Colon (tissue), 2 donors: ENCODE measurements at regions not wholly inside any gene's neighbourhood (a gene's known extent, or its start where the extent isn't known, plus 50 kb on each side); places are given as distances from the start of the nearest gene placed in this dataset.

Experiments used
- FAIRE-seq: peaks from 2 replicates; lab custom pipeline; 2012; peaks lifted over from hg19 to GRCh38; lab: Jason Lieb, UNC
- donor health status: control.
- donor health status: control.

GRCh38 chr5:124463851-124464250 is 282.6 kb downstream of the ZNF608 start:
- FAIRE-seq: no peak

- no peak for FAIRE-seq
Measured at GRCh38 chr5:124462751-124463150, 283.7 kb downstream of the ZNF608 start.

- FAIRE-seq: no peak
Measured at GRCh38 chr5:124461941-124462340, 284.5 kb downstream of the ZNF608 start.

- no peak for FAIRE-seq
Measured at GRCh38 chr5:124461157-124461556, 285.3 kb downstream of the ZNF608 start.

- FAIRE-seq: no peak
Measured at GRCh38 chr5:124460642-124461041, 285.8 kb downstream of the ZNF608 start.

- FAIRE-seq: no peak
Measured at GRCh38 chr5:124459984-124460383, 286.5 kb downstream of the ZNF608 start.

- no peak for FAIRE-seq
Measured at GRCh38 chr5:124457901-124458300, 288.5 kb downstream of the ZNF608 start.

- FAIRE-seq: no peak
Measured at GRCh38 chr5:124457101-124457500, 289.3 kb downstream of the ZNF608 start.

- FAIRE-seq: no peak
Measured at GRCh38 chr5:124456249-124456648, 290.2 kb downstream of the ZNF608 start.

- FAIRE-seq: no peak
Measured at GRCh38 chr5:124454081-124454480, 292.4 kb downstream of the ZNF608 start.

- FAIRE-seq: no peak
Measured at GRCh38 chr5:124453221-124454051, 293.0 kb downstream of the ZNF608 start.

- no peak for FAIRE-seq
Measured at GRCh38 chr5:124452412-124452811, 294.0 kb downstream of the ZNF608 start.

- FAIRE-seq: no peak
Measured at GRCh38 chr5:124451721-124452383, 294.6 kb downstream of the ZNF608 start.

- FAIRE-seq: no peak
Measured at GRCh38 chr5:124446120-124446519, 300.3 kb downstream of the ZNF608 start.

GRCh38 chr5:124445070-124445619 is 301.3 kb downstream of the ZNF608 start:
- FAIRE-seq: no peak

GRCh38 chr5:124444147-124444775 is 302.2 kb downstream of the ZNF608 start:
- no peak for FAIRE-seq

GRCh38 chr5:124440471-124440870 is 306.0 kb downstream of the ZNF608 start:
- FAIRE-seq: no peak

- FAIRE-seq: no peak
Measured at GRCh38 chr5:124439609-124440008, 306.8 kb downstream of the ZNF608 start.

GRCh38 chr5:124438903-124439281 is 307.5 kb downstream of the ZNF608 start:
- no peak for FAIRE-seq

- FAIRE-seq: no peak
Measured at GRCh38 chr5:124438026-124438902, 308.2 kb downstream of the ZNF608 start.

- no peak for FAIRE-seq
Measured at GRCh38 chr5:124436294-124436693, 310.1 kb downstream of the ZNF608 start.

- no peak for FAIRE-seq
Measured at GRCh38 chr5:124433170-124433569, 313.3 kb downstream of the ZNF608 start.
